ENCODE measurements at regions not wholly inside any gene's neighbourhood (a gene's known extent, or its start where the extent isn't known, plus 50 kb on each side); places are given as distances from the start of the nearest gene placed in this dataset.
A peak's percentile ranks its signal among the peaks of the same experiment; 100 is the strongest.

DNA sequence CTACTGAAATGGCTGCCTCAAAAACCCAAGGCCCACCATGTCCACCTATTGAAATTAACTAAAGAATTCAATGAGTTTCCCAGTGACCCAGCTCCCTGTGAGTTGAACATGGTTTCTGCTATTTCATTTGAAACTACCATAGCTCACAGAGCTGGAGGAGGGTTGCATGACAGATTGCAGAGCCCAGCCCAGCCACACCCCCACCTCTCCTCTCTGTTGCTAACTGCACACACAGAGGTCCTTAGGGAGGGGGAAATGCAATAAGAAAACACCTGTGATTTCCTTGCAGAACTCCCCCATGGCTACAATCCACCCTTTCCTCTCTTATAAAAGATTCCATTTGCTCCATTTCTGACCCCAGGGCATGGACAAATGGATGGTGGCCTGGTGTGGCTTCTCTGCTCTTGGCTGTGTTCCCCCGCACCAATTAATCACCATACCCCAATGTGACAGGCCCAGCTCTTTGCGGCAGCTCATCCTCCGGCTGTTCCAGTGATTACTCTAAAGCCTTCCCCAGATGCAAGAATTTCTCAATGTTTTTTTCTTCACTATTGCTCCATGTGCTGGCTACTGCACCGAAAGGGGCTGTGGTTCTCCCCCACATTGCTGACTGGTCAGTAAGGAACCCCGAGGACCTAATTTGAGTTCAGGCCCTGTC is 208.4 kb upstream of the KBTBD8 start:
- no peaks in the 10 kb centered on the region for H3K36me3 ChIP-seq (replicated peaks in 1 of 2; ENCODE audit: control insufficient read depth in 2 of 2, insufficient read depth in 2 of 2, low read length in 2 of 2)
- H4K91ac ChIP-seq (ENCODE audit: low read depth, low read length, poor library complexity) = no peak overlapping the region
- WGBS, 2 donors (ENCODE audit: extremely low coverage in 2 of 2, insufficient read length in 2 of 2, insufficient replicate concordance in 1 of 2) = no CpG with 5 or more reads among the region's 5 CpGs
- no peak overlapping the region for H3K18ac ChIP-seq (ENCODE audit: low read length)
- H3K9ac ChIP-seq (ENCODE audit: low read depth, low read length, poor library complexity) = no peak overlapping the region
- H3K23ac ChIP-seq (ENCODE audit: low read depth, low read length, poor library complexity) = no peak overlapping the region
- no peaks in the 10 kb centered on the region for H3K79me1 ChIP-seq (ENCODE audit: low read depth, low read length)
- no peak overlapping the region for H3K4me2 ChIP-seq (ENCODE audit: insufficient read depth, low read length, poor library complexity, severe bottlenecking)
- H2BK15ac ChIP-seq (ENCODE audit: low read length) = no peak overlapping the region
- no peaks in the 10 kb centered on the region for H3K9me3 ChIP-seq (replicated peaks in 1 of 2; ENCODE audit: control insufficient read depth in 2 of 2, insufficient read depth in 1 of 2, low read depth in 1 of 2, low read length in 2 of 2)
- no peak overlapping the region for H2BK5ac ChIP-seq (ENCODE audit: low read length)
- no peak overlapping the region for H3K4ac ChIP-seq (ENCODE audit: low read length)
- H2BK12ac ChIP-seq (ENCODE audit: low read length) = no peak overlapping the region
- H3K27ac ChIP-seq (replicated peaks; ENCODE audit: low read length) = no peak overlapping the region
- H2AFZ ChIP-seq (ENCODE audit: low read length) = no peak overlapping the region
- no peak for DNase-seq (ENCODE audit: low spot score)
- no peaks in the 10 kb centered on the region for H3K27me3 ChIP-seq (ENCODE audit: control insufficient read depth in 3 of 3, insufficient read depth in 3 of 3, low read depth in 1 of 3, low read length in 3 of 3)
- no peak overlapping the region for H3K14ac ChIP-seq (ENCODE audit: low read length)
- H2AK5ac ChIP-seq (ENCODE audit: low read depth, low read length) = no peak overlapping the region
- no peak overlapping the region for H4K8ac ChIP-seq (ENCODE audit: low read depth, low read length)
- H2BK120ac ChIP-seq (ENCODE audit: low read depth, low read length) = no peak overlapping the region
- no peak overlapping the region for H3K4me3 ChIP-seq (ENCODE audit: low read length in 2 of 2)
- peaks cover 0 to 2% of the 10 kb centered on the region in 2 donors for H3K4me1 ChIP-seq (ENCODE audit: control insufficient read depth in 2 of 2, insufficient read depth in 1 of 2, low read depth in 1 of 2, low read length in 2 of 2)

DNA sequence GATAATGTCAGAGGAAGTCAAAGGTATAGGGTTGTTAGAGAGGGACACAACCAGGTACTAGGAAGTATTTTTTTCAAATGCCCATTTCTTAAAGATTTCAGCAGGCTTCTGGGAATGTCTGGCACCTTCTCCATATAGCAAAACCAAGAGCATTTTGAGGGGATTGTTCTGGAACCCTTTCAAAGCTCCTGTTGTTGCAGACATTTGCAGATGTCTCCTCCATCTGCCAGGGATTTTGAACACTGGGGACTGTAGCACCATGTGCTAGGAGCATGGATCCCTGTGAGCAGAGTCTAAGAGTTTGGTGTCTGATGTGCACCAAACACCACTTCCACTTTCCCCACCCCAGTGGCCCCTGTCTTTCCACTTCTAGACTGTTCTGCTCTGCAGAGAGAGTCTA is 206.0 kb upstream of the KBTBD8 start:
- Histone ChIP-seq H3K4ac (ENCODE audit: low read length) (no peak overlapping the region), H3K4me1 (ENCODE audit: control insufficient read depth in 2 of 2, insufficient read depth in 1 of 2, low read depth in 1 of 2, low read length in 2 of 2) (peaks cover 0 to 2% of the 10 kb centered on the region in 2 donors), H3K9me3 (replicated peaks in 1 of 2; ENCODE audit: control insufficient read depth in 2 of 2, insufficient read depth in 1 of 2, low read depth in 1 of 2, low read length in 2 of 2) (peaks cover 0 to 4% of the 10 kb centered on the region in 2 donors), H3K14ac (ENCODE audit: low read length) (no peak overlapping the region), H3K9ac (ENCODE audit: low read depth, low read length, poor library complexity) (no peak overlapping the region), H3K18ac (ENCODE audit: low read length) (no peak overlapping the region), H3K27ac (replicated peaks; ENCODE audit: low read length) (no peak overlapping the region), H4K8ac (ENCODE audit: low read depth, low read length) (no peak overlapping the region), H3K27me3 (ENCODE audit: control insufficient read depth in 3 of 3, insufficient read depth in 3 of 3, low read depth in 1 of 3, low read length in 3 of 3) (no peaks in the 10 kb centered on the region), H4K91ac (ENCODE audit: low read depth, low read length, poor library complexity) (no peak overlapping the region), H2AFZ (ENCODE audit: low read length) (peak overlapping the region; percentile 26), H3K4me2 (ENCODE audit: insufficient read depth, low read length, poor library complexity, severe bottlenecking) (no peak overlapping the region), H2BK120ac (ENCODE audit: low read depth, low read length) (no peak overlapping the region), H3K79me1 (ENCODE audit: low read depth, low read length) (no peaks in the 10 kb centered on the region), H3K23ac (ENCODE audit: low read depth, low read length, poor library complexity) (no peak overlapping the region), H3K4me3 (ENCODE audit: low read length in 2 of 2) (no peak overlapping the region), H2BK15ac (ENCODE audit: low read length) (no peak overlapping the region), H2BK5ac (ENCODE audit: low read length) (no peak overlapping the region), H3K36me3 (replicated peaks in 1 of 2; ENCODE audit: control insufficient read depth in 2 of 2, insufficient read depth in 2 of 2, low read length in 2 of 2) (no peaks in the 10 kb centered on the region), H2BK12ac (ENCODE audit: low read length) (no peak overlapping the region), H2AK5ac (ENCODE audit: low read depth, low read length) (no peak overlapping the region)
- no peak for DNase-seq (ENCODE audit: low spot score)

DNA sequence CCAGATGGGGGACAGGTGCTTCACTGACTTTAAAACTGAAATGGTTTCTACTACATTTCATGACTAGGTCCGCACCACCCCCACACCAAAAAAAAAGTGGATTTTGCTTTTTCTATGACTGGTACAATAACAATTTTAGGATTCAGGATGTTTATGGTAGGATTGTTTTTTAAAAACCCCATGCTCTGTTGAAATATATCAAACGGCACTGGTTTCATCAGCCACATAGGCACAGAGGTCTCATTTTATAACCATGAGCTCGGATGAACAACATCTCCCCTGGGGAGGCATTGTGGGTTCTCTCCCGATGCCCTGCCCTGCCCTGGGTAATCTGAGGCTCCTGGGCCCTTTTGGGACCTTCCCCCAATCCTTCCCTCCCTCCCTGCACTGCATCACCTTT is 202.7 kb upstream of the KBTBD8 start:
- no peak overlapping the region for H3K18ac ChIP-seq (ENCODE audit: low read length)
- DNase-seq (ENCODE audit: low spot score) = no peak
- H3K9me3 ChIP-seq (replicated peaks in 1 of 2; ENCODE audit: control insufficient read depth in 2 of 2, insufficient read depth in 1 of 2, low read depth in 1 of 2, low read length in 2 of 2) = peaks cover 0 to 16% of the 10 kb centered on the region in 2 donors
- no peak overlapping the region for H4K91ac ChIP-seq (ENCODE audit: low read depth, low read length, poor library complexity)
- H3K27ac ChIP-seq (replicated peaks; ENCODE audit: low read length) = no peak overlapping the region
- no peak overlapping the region for H3K4me2 ChIP-seq (ENCODE audit: insufficient read depth, low read length, poor library complexity, severe bottlenecking)
- no peak overlapping the region for H2BK5ac ChIP-seq (ENCODE audit: low read length)
- no peak overlapping the region for H3K4me3 ChIP-seq (ENCODE audit: low read length in 2 of 2)
- H3K9ac ChIP-seq (ENCODE audit: low read depth, low read length, poor library complexity) = no peak overlapping the region
- no peaks in the 10 kb centered on the region for H3K27me3 ChIP-seq (ENCODE audit: control insufficient read depth in 3 of 3, insufficient read depth in 3 of 3, low read depth in 1 of 3, low read length in 3 of 3)
- peak overlapping the region; percentile 32 for H2AFZ ChIP-seq (ENCODE audit: low read length)
- no peak overlapping the region for H2BK12ac ChIP-seq (ENCODE audit: low read length)
- no peak overlapping the region for H2BK15ac ChIP-seq (ENCODE audit: low read length)
- H3K14ac ChIP-seq (ENCODE audit: low read length) = no peak overlapping the region
- H3K36me3 ChIP-seq (replicated peaks in 1 of 2; ENCODE audit: control insufficient read depth in 2 of 2, insufficient read depth in 2 of 2, low read length in 2 of 2) = no peaks in the 10 kb centered on the region
- H3K79me1 ChIP-seq (ENCODE audit: low read depth, low read length) = no peaks in the 10 kb centered on the region
- no peak overlapping the region for H3K23ac ChIP-seq (ENCODE audit: low read depth, low read length, poor library complexity)
- peaks cover 0 to 10% of the 10 kb centered on the region in 2 donors for H3K4me1 ChIP-seq (ENCODE audit: control insufficient read depth in 2 of 2, insufficient read depth in 1 of 2, low read depth in 1 of 2, low read length in 2 of 2)
- no peak overlapping the region for H2AK5ac ChIP-seq (ENCODE audit: low read depth, low read length)
- no peak overlapping the region for H3K4ac ChIP-seq (ENCODE audit: low read length)
- H2BK120ac ChIP-seq (ENCODE audit: low read depth, low read length) = no peak overlapping the region
- H4K8ac ChIP-seq (ENCODE audit: low read depth, low read length) = no peak overlapping the region
- no CpG with 5 or more reads among the region's 4 CpGs for WGBS, 2 donors (ENCODE audit: extremely low coverage in 2 of 2, insufficient read length in 2 of 2, insufficient replicate concordance in 1 of 2)

DNA sequence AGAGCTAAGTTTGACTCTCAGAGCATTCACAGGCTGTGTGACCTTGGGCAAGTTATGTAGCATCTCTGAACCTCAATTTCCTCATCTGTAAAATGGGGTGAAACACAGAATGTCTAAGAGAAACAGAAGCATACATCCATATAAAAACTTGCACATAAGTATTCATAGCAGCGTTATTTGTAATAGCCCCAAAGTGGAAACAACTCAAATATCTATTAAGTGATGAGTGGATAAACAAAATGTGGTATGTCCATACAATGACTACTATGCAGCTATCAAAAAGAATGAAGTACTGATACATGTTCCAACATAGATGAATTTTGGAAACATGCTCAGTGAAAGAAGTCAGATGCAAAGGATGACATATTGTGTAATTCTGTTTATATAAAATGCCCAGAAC is 201.8 kb upstream of the KBTBD8 start:
- no CpG with 5 or more reads among the region's 1 CpG for WGBS, 2 donors (ENCODE audit: extremely low coverage in 2 of 2, insufficient read length in 2 of 2, insufficient replicate concordance in 1 of 2)
- no peak overlapping the region for H3K4ac ChIP-seq (ENCODE audit: low read length)
- DNase-seq (ENCODE audit: low spot score) = no peak
- H2BK120ac ChIP-seq (ENCODE audit: low read depth, low read length) = no peak overlapping the region
- no peak overlapping the region for H3K4me3 ChIP-seq (ENCODE audit: low read length in 2 of 2)
- H3K27ac ChIP-seq (replicated peaks; ENCODE audit: low read length) = no peak overlapping the region
- H3K23ac ChIP-seq (ENCODE audit: low read depth, low read length, poor library complexity) = no peak overlapping the region
- peaks cover 0 to 10% of the 10 kb centered on the region in 2 donors for H3K4me1 ChIP-seq (ENCODE audit: control insufficient read depth in 2 of 2, insufficient read depth in 1 of 2, low read depth in 1 of 2, low read length in 2 of 2)
- H3K14ac ChIP-seq (ENCODE audit: low read length) = no peak overlapping the region
- no peaks in the 10 kb centered on the region for H3K36me3 ChIP-seq (replicated peaks in 1 of 2; ENCODE audit: control insufficient read depth in 2 of 2, insufficient read depth in 2 of 2, low read length in 2 of 2)
- H2AFZ ChIP-seq (ENCODE audit: low read length) = no peak overlapping the region
- no peaks in the 10 kb centered on the region for H3K27me3 ChIP-seq (ENCODE audit: control insufficient read depth in 3 of 3, insufficient read depth in 3 of 3, low read depth in 1 of 3, low read length in 3 of 3)
- no peak overlapping the region for H4K8ac ChIP-seq (ENCODE audit: low read depth, low read length)
- H2BK5ac ChIP-seq (ENCODE audit: low read length) = no peak overlapping the region
- H2AK5ac ChIP-seq (ENCODE audit: low read depth, low read length) = no peak overlapping the region
- H3K9ac ChIP-seq (ENCODE audit: low read depth, low read length, poor library complexity) = no peak overlapping the region
- H3K4me2 ChIP-seq (ENCODE audit: insufficient read depth, low read length, poor library complexity, severe bottlenecking) = no peak overlapping the region
- no peak overlapping the region for H2BK12ac ChIP-seq (ENCODE audit: low read length)
- H4K91ac ChIP-seq (ENCODE audit: low read depth, low read length, poor library complexity) = no peak overlapping the region
- H3K18ac ChIP-seq (ENCODE audit: low read length) = no peak overlapping the region
- H2BK15ac ChIP-seq (ENCODE audit: low read length) = no peak overlapping the region
- no peaks in the 10 kb centered on the region for H3K79me1 ChIP-seq (ENCODE audit: low read depth, low read length)
- H3K9me3 ChIP-seq (replicated peaks in 1 of 2; ENCODE audit: control insufficient read depth in 2 of 2, insufficient read depth in 1 of 2, low read depth in 1 of 2, low read length in 2 of 2) = peaks cover 0 to 16% of the 10 kb centered on the region in 2 donors

All from neuronal stem cell (in vitro differentiated cells).